ENCODE measurements at regions not wholly inside any gene's neighbourhood (a gene's known extent, or its start where the extent isn't known, plus 50 kb on each side); places are given as distances from the start of the nearest gene placed in this dataset.

DNA sequence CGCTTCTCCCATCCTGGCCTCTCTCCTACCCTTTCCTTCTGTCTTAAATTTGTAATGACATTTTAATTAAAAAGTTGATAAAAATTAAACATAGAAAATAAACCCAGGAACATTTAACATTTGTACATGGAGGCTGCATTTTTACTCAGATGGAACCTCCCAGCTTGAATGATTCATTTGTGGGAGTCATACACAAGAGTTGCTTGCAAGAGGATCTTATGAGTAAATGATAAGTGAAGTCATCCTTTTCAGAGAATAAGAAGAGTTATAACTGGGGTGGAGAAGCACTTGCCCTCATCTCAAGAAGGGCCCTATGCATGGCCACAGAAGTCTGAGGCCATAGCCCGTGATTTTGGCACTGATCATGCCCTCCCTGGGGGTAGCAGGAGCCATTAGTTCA lies 482.9 kb upstream of the BOD1L1 start:
- Histone ChIP-seq H3K27me3 (ENCODE audit: insufficient read depth, low read length) (no peaks in the 10 kb centered on the region), H3K9me3 (ENCODE audit: control insufficient read depth, low read depth, low read length) (peaks cover 4% of the 10 kb centered on the region), H3T11ph (ENCODE audit: low read length) (no peak overlapping the region), H3K4me2 (ENCODE audit: insufficient read depth, insufficient read length, low read length) (no peak overlapping the region), H3K56ac (ENCODE audit: insufficient read length, low read depth, low read length) (no peak overlapping the region), H2BK120ac (ENCODE audit: low read depth, low read length, poor library complexity, severe bottlenecking) (no peak overlapping the region), H2BK20ac (ENCODE audit: low read depth, low read length, poor library complexity, severe bottlenecking) (no peak overlapping the region), H4K20me1 (ENCODE audit: control insufficient read depth, insufficient read depth, insufficient read length) (no peaks in the 10 kb centered on the region), H2BK15ac (ENCODE audit: low read depth, low read length) (no peak overlapping the region), H3K23ac (ENCODE audit: insufficient read length, low read depth, low read length) (no peak overlapping the region), H3K4ac (ENCODE audit: low read depth, low read length) (no peak overlapping the region), H2BK12ac (ENCODE audit: insufficient read length, low read depth, low read length) (no peak overlapping the region), H4K5ac (ENCODE audit: insufficient read length, low read depth, low read length) (no peak overlapping the region), H3K79me1 (ENCODE audit: insufficient read depth, low read depth, low read length, poor library complexity, severe bottlenecking) (no peaks in the 10 kb centered on the region), H2BK5ac (ENCODE audit: insufficient read length, low read length) (no peak overlapping the region), H2AK5ac (ENCODE audit: insufficient read length, low read length) (no peak overlapping the region), H3K23me2 (ENCODE audit: insufficient read length, low read depth, low read length, poor library complexity, severe bottlenecking) (no peaks in the 10 kb centered on the region), H3K14ac (ENCODE audit: insufficient read depth, low read length) (no peak overlapping the region), H3K4me1 (ENCODE audit: insufficient read depth, low read length) (no peaks in the 10 kb centered on the region; the same call in 1 of the 2 replicates), H4K91ac (ENCODE audit: insufficient read length, low read depth, low read length) (no peak overlapping the region), H3K27ac (ENCODE audit: insufficient read length, low read depth, low read length) (no peak overlapping the region), H4K8ac (replicated peaks; ENCODE audit: insufficient read length, low read depth, low read length) (no peak overlapping the region), H3K9ac (ENCODE audit: extremely low read depth, insufficient read length, low read length) (no peak overlapping the region), H3K79me2 (ENCODE audit: insufficient read depth, low read length) (no peaks in the 10 kb centered on the region), H3K18ac (ENCODE audit: insufficient read length, low read depth, low read length) (no peak overlapping the region), H2AFZ (ENCODE audit: low read length) (no peak overlapping the region)
- no CpG with 5 or more reads among the region's 2 CpGs for WGBS (ENCODE audit: extremely low coverage, insufficient read length, low lambda C conversion rate)
- Mint-ChIP-seq H3K9me3 (peaks cover 12 to 13% of the 10 kb centered on the region in 2 experiments), H3K4me3 (no peak overlapping the region), H3K27me3 (ENCODE audit: low read depth) (no peaks in the 10 kb centered on the region), H3K36me3 (ENCODE audit: insufficient read depth in 1 of 3, low read depth in 3 of 3) (peaks cover 6 to 9% (median 6%) of the 10 kb centered on the region in 3 experiments; a peak in 3 of 7 replicates), H3K4me1 (peaks cover 7 to 11% of the 10 kb centered on the region in 2 experiments), H3K27ac (no peak overlapping the region)
- TF ChIP-seq, protein P1, sequence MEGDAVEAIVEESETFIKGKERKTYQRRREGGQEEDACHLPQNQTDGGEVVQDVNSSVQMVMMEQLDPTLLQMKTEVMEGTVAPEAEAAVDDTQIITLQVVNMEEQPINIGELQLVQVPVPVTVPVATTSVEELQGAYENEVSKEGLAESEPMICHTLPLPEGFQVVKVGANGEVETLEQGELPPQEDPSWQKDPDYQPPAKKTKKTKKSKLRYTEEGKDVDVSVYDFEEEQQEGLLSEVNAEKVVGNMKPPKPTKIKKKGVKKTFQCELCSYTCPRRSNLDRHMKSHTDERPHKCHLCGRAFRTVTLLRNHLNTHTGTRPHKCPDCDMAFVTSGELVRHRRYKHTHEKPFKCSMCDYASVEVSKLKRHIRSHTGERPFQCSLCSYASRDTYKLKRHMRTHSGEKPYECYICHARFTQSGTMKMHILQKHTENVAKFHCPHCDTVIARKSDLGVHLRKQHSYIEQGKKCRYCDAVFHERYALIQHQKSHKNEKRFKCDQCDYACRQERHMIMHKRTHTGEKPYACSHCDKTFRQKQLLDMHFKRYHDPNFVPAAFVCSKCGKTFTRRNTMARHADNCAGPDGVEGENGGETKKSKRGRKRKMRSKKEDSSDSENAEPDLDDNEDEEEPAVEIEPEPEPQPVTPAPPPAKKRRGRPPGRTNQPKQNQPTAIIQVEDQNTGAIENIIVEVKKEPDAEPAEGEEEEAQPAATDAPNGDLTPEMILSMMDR (conservative IDR thresholded peaks at IDR 0.05) = no peak
- no peak for DNase-seq

Data from H9 (cell line).